ENCODE measurements at regions not wholly inside any gene's neighbourhood (a gene's known extent, or its start where the extent isn't known, plus 50 kb on each side); places are given as distances from the start of the nearest gene placed in this dataset.

DNA sequence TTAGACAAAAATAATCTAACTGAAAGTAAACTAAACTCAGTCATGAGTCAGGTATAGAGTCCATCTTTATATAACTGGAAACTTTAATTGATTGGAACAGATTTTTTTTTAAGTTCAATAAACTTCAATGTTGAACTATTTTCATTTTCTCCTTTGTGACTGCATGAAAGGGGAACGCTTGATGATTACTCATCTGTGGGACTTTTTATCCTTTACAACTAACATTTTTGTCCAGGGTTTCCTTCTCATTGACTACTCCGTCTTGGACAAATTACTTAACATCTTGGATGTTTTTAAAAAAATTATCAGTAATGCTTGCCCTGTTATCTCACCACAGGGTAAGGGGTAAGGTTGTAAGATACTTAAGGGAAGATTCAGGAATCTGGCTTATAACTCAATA lies 1658.4 kb downstream of the MAT2B start:
- TF ChIP-seq, protein P1, sequence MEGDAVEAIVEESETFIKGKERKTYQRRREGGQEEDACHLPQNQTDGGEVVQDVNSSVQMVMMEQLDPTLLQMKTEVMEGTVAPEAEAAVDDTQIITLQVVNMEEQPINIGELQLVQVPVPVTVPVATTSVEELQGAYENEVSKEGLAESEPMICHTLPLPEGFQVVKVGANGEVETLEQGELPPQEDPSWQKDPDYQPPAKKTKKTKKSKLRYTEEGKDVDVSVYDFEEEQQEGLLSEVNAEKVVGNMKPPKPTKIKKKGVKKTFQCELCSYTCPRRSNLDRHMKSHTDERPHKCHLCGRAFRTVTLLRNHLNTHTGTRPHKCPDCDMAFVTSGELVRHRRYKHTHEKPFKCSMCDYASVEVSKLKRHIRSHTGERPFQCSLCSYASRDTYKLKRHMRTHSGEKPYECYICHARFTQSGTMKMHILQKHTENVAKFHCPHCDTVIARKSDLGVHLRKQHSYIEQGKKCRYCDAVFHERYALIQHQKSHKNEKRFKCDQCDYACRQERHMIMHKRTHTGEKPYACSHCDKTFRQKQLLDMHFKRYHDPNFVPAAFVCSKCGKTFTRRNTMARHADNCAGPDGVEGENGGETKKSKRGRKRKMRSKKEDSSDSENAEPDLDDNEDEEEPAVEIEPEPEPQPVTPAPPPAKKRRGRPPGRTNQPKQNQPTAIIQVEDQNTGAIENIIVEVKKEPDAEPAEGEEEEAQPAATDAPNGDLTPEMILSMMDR (IDR thresholded peaks at IDR 0.05 in 4 of 5, conservative IDR thresholded peaks at IDR 0.05 in 1 of 5) = no peak
- TF ChIP-seq POLR2A (IDR thresholded peaks at IDR 0.05) = no peak

Measured in gastrocnemius medialis (tissue), 4 donors.